ENCODE measurements at regions not wholly inside any gene's neighbourhood (a gene's known extent, or its start where the extent isn't known, plus 50 kb on each side); places are given as distances from the start of the nearest gene placed in this dataset.

- H3K4me3 ChIP-seq (ENCODE audit: low read length) = no peak overlapping the region
- no peaks in the 10 kb centered on the region for H3K4me1 ChIP-seq (ENCODE audit: insufficient read depth, low read length)
- no peaks in the 10 kb centered on the region for H3K27me3 ChIP-seq (ENCODE audit: insufficient read depth, low read length)
- H2AFZ ChIP-seq (ENCODE audit: low read depth, low read length) = no peak overlapping the region
- H3K9me3 ChIP-seq (ENCODE audit: low read length) = no peaks in the 10 kb centered on the region
- H3K36me3 ChIP-seq (ENCODE audit: insufficient read depth, low read length) = no peaks in the 10 kb centered on the region
Measured at GRCh38 chr7:13454916-13455592, 534.4 kb downstream of the ETV1 start.

- Histone ChIP-seq H3K9me3 (ENCODE audit: low read length) (no peaks in the 10 kb centered on the region), H3K4me3 (ENCODE audit: low read length) (no peak overlapping the region), H3K27me3 (ENCODE audit: insufficient read depth, low read length) (no peaks in the 10 kb centered on the region), H3K36me3 (ENCODE audit: insufficient read depth, low read length) (no peaks in the 10 kb centered on the region), H3K4me1 (ENCODE audit: insufficient read depth, low read length) (no peaks in the 10 kb centered on the region), H2AFZ (ENCODE audit: low read depth, low read length) (no peak overlapping the region)
Measured at GRCh38 chr7:13457790-13458189, 531.7 kb downstream of the ETV1 start.

GRCh38 chr7:13466874-13467547 lies 522.5 kb downstream of the ETV1 start:
- H3K36me3 ChIP-seq (ENCODE audit: insufficient read depth, low read length) = no peaks in the 10 kb centered on the region
- peaks cover 8% of the 10 kb centered on the region for H3K4me1 ChIP-seq (ENCODE audit: insufficient read depth, low read length)
- peak overlapping the region; percentile 54 for H2AFZ ChIP-seq (ENCODE audit: low read depth, low read length)
- H3K9me3 ChIP-seq (ENCODE audit: low read length) = no peaks in the 10 kb centered on the region
- no peaks in the 10 kb centered on the region for H3K27me3 ChIP-seq (ENCODE audit: insufficient read depth, low read length)
- no peak overlapping the region for H3K4me3 ChIP-seq (ENCODE audit: low read length)

- Histone ChIP-seq H2AFZ (ENCODE audit: low read depth, low read length) (no peak overlapping the region), H3K4me3 (ENCODE audit: low read length) (no peak overlapping the region), H3K4me1 (ENCODE audit: insufficient read depth, low read length) (no peaks in the 10 kb centered on the region), H3K27me3 (ENCODE audit: insufficient read depth, low read length) (no peaks in the 10 kb centered on the region), H3K9me3 (ENCODE audit: low read length) (no peaks in the 10 kb centered on the region), H3K36me3 (ENCODE audit: insufficient read depth, low read length) (no peaks in the 10 kb centered on the region)
Measured at GRCh38 chr7:13476881-13477444, 512.5 kb downstream of the ETV1 start.

- H3K4me1 ChIP-seq (ENCODE audit: insufficient read depth, low read length) = no peaks in the 10 kb centered on the region
Measured at GRCh38 chr7:13489386-13489785, 500.1 kb downstream of the ETV1 start.

GRCh38 chr7:13496976-13497375 lies 492.5 kb downstream of the ETV1 start:
- no peak overlapping the region for H2AFZ ChIP-seq (ENCODE audit: low read depth, low read length)
- H3K4me1 ChIP-seq (ENCODE audit: insufficient read depth, low read length) = no peaks in the 10 kb centered on the region
- H3K36me3 ChIP-seq (ENCODE audit: insufficient read depth, low read length) = no peaks in the 10 kb centered on the region
- H3K9me3 ChIP-seq (ENCODE audit: low read length) = no peaks in the 10 kb centered on the region
- no peak overlapping the region for H3K4me3 ChIP-seq (ENCODE audit: low read length)
- H3K27me3 ChIP-seq (ENCODE audit: insufficient read depth, low read length) = no peaks in the 10 kb centered on the region

More at GRCh38 chr7:13489386-13489785, 500.1 kb downstream of the ETV1 start:
- no peak overlapping the region for H2AFZ ChIP-seq (ENCODE audit: low read depth, low read length)
- no peak overlapping the region for H3K4me3 ChIP-seq (ENCODE audit: low read length)
- no peaks in the 10 kb centered on the region for H3K36me3 ChIP-seq (ENCODE audit: insufficient read depth, low read length)
- no peaks in the 10 kb centered on the region for H3K27me3 ChIP-seq (ENCODE audit: insufficient read depth, low read length)
- H3K9me3 ChIP-seq (ENCODE audit: low read length) = no peaks in the 10 kb centered on the region

GRCh38 chr7:13508586-13508985 lies 480.9 kb downstream of the ETV1 start:
- Histone ChIP-seq H3K4me3 (ENCODE audit: low read length) (no peak overlapping the region), H2AFZ (ENCODE audit: low read depth, low read length) (no peak overlapping the region), H3K4me1 (ENCODE audit: insufficient read depth, low read length) (peaks cover 11% of the 10 kb centered on the region), H3K9me3 (ENCODE audit: low read length) (no peaks in the 10 kb centered on the region), H3K27me3 (ENCODE audit: insufficient read depth, low read length) (no peaks in the 10 kb centered on the region), H3K36me3 (ENCODE audit: insufficient read depth, low read length) (no peaks in the 10 kb centered on the region)

- Histone ChIP-seq H3K9me3 (ENCODE audit: low read length) (no peaks in the 10 kb centered on the region), H3K27me3 (ENCODE audit: insufficient read depth, low read length) (no peaks in the 10 kb centered on the region), H2AFZ (ENCODE audit: low read depth, low read length) (no peak overlapping the region), H3K36me3 (ENCODE audit: insufficient read depth, low read length) (no peaks in the 10 kb centered on the region), H3K4me1 (ENCODE audit: insufficient read depth, low read length) (no peaks in the 10 kb centered on the region), H3K4me3 (ENCODE audit: low read length) (no peak overlapping the region)
Measured at GRCh38 chr7:13518738-13519137, 470.7 kb downstream of the ETV1 start.

- no peaks in the 10 kb centered on the region for H3K4me1 ChIP-seq (ENCODE audit: insufficient read depth, low read length)
- H3K27me3 ChIP-seq (ENCODE audit: insufficient read depth, low read length) = no peaks in the 10 kb centered on the region
- no peak overlapping the region for H3K4me3 ChIP-seq (ENCODE audit: low read length)
- no peak overlapping the region for H2AFZ ChIP-seq (ENCODE audit: low read depth, low read length)
- H3K9me3 ChIP-seq (ENCODE audit: low read length) = no peaks in the 10 kb centered on the region
- no peaks in the 10 kb centered on the region for H3K36me3 ChIP-seq (ENCODE audit: insufficient read depth, low read length)
Measured at GRCh38 chr7:13524076-13524475, 465.4 kb downstream of the ETV1 start.

GRCh38 chr7:13532028-13532753 lies 457.3 kb downstream of the ETV1 start:
- Histone ChIP-seq H3K9me3 (ENCODE audit: low read length) (no peaks in the 10 kb centered on the region), H3K4me1 (ENCODE audit: insufficient read depth, low read length) (peaks cover 10% of the 10 kb centered on the region), H3K4me3 (ENCODE audit: low read length) (no peak overlapping the region), H2AFZ (ENCODE audit: low read depth, low read length) (no peak overlapping the region), H3K36me3 (ENCODE audit: insufficient read depth, low read length) (no peaks in the 10 kb centered on the region), H3K27me3 (ENCODE audit: insufficient read depth, low read length) (no peaks in the 10 kb centered on the region)

GRCh38 chr7:13538669-13539068 lies 450.8 kb downstream of the ETV1 start:
- H2AFZ ChIP-seq (ENCODE audit: low read depth, low read length) = peak overlapping the region; percentile 84
- H3K4me3 ChIP-seq (ENCODE audit: low read length) = no peak overlapping the region
- H3K36me3 ChIP-seq (ENCODE audit: insufficient read depth, low read length) = no peaks in the 10 kb centered on the region
- peaks cover 15% of the 10 kb centered on the region for H3K4me1 ChIP-seq (ENCODE audit: insufficient read depth, low read length)
- no peaks in the 10 kb centered on the region for H3K27me3 ChIP-seq (ENCODE audit: insufficient read depth, low read length)
- H3K9me3 ChIP-seq (ENCODE audit: low read length) = no peaks in the 10 kb centered on the region

GRCh38 chr7:13540429-13540828 lies 449.0 kb downstream of the ETV1 start:
- H3K36me3 ChIP-seq (ENCODE audit: insufficient read depth, low read length) = no peaks in the 10 kb centered on the region
- H3K4me3 ChIP-seq (ENCODE audit: low read length) = no peak overlapping the region
- no peak overlapping the region for H2AFZ ChIP-seq (ENCODE audit: low read depth, low read length)
- no peaks in the 10 kb centered on the region for H3K27me3 ChIP-seq (ENCODE audit: insufficient read depth, low read length)
- H3K9me3 ChIP-seq (ENCODE audit: low read length) = no peaks in the 10 kb centered on the region
- peaks cover 15% of the 10 kb centered on the region for H3K4me1 ChIP-seq (ENCODE audit: insufficient read depth, low read length)

GRCh38 chr7:13541326-13541725 lies 448.1 kb downstream of the ETV1 start:
- H3K9me3 ChIP-seq (ENCODE audit: low read length) = no peaks in the 10 kb centered on the region
- peaks cover 15% of the 10 kb centered on the region for H3K4me1 ChIP-seq (ENCODE audit: insufficient read depth, low read length)
- no peak overlapping the region for H3K4me3 ChIP-seq (ENCODE audit: low read length)
- no peaks in the 10 kb centered on the region for H3K27me3 ChIP-seq (ENCODE audit: insufficient read depth, low read length)
- H3K36me3 ChIP-seq (ENCODE audit: insufficient read depth, low read length) = no peaks in the 10 kb centered on the region
- no peak overlapping the region for H2AFZ ChIP-seq (ENCODE audit: low read depth, low read length)

Data from neuron (in vitro differentiated cells).